ENCODE measurements at regions not wholly inside any gene's neighbourhood (a gene's known extent, or its start where the extent isn't known, plus 50 kb on each side); places are given as distances from the start of the nearest gene placed in this dataset.

GRCh38 chr2:7145707-7146106 lies 228.5 kb downstream of the RNF144A start:
- TF ChIP-seq CTCF (IDR thresholded peaks at IDR 0.05) (no peak), POLR2A (IDR thresholded peaks at IDR 0.05; ENCODE audit: low read depth) (no peak), POLR2AphosphoS5 (IDR thresholded peaks at IDR 0.05) (no peak), EP300 (IDR thresholded peaks at IDR 0.05) (no peak)

All from esophagus muscularis mucosa (tissue), 4 donors.